ENCODE measurements at regions not wholly inside any gene's neighbourhood (a gene's known extent, or its start where the extent isn't known, plus 50 kb on each side); places are given as distances from the start of the nearest gene placed in this dataset.
"Not testable (repeated sequence)": the region's sequence is repeated elsewhere in the genome, so short reads cannot be mapped to it uniquely, and the experiment has no call there.

DNA sequence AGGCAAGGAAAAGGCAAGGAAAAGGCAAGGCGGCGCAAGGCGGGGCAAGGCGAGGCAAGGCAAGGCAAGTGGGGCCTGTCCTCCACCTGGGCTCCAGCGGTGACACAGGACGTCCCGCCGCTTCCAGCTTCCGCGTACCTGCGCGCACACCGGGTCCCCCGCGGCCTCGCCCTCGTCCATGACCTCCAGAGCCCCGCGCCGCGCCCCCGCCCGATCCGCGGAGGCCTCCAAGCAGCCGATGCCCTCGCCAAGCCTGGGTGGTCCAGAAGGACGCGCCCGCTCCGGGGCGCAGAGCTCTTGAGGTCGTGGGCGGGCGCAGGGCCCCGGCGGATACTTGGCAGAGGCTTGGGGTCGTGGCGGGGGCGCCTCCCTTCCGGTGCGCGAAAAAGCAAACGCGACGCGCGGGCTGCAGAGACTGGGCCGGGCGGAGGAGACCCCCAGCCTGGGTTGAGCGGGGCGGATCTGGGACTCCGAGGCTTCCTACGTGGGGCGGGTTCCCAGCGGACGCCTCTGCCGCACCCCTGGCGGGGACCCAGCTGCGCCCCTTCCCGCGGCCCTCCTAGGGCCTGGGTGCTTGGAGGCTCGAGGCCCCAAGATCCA is 60.8 kb upstream of the EIF5 start:
- no peaks in the 10 kb centered on the region for H3K36me3 ChIP-seq (ENCODE audit: control insufficient read depth, insufficient read depth, low read length)
- no peak overlapping the region for H3K9ac ChIP-seq (ENCODE audit: low read depth, low read length)
- H3K9me3 ChIP-seq (ENCODE audit: control insufficient read depth, insufficient read depth, low read length): 0 out of 2 replicates have a peak, but pooled peaks cover 4% of the 10 kb centered on the region
- no peak overlapping the region; the same call in 1 of the 2 replicates for H3K4me3 ChIP-seq (ENCODE audit: low read depth, low read length)
- H3K4me1 ChIP-seq (ENCODE audit: control insufficient read depth, insufficient read depth, low read length): no peaks in the 10 kb centered on the region
- H3K27me3 ChIP-seq (ENCODE audit: control insufficient read depth, insufficient read depth, low read length): peaks cover 36% of the 10 kb centered on the region
- H3K27ac ChIP-seq (ENCODE audit: low read depth, low read length): no peak overlapping the region

DNA sequence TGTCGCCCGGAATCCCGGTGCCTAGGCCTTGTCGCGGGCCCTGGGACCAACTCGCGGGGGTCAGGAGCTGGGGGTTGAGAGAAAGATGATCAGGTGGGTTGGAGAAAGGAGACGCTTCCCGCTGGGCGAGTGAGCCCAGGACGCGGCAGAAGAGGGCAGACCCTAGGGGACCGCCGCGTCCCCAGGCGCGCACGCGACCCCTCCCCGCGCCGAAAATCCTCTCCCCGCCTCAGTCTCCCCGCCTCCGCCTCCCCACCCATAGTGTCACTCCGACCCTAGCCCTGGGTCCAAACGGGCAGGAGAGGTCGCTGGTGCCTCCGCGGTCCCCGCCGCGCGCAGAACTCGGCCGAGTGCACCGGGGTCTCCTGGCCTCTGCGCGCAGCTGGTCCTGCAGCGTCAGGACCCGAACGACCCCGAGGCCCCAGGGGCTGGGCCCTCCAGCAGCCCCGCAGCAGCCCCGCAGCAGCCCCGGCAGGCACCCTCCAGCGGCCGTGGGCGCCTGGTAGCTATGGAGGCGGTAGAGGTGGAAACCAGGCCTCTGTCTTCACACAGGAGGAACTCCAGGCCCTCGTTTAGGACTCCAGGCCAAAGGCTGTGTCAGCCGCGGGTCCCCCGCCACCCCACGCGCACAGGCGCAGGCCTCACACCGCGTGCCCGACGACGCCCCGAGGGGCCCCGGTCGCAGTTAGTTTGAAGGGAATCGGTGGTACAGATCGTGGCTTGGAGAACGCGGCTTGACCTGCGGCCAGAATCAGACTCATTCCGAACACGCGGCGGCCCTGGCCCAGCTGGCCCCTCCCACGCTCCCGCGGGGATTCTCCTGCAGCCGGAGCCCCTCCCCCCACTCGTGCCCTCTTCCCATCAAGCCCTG is 60.1 kb upstream of the EIF5 start:
- H3K27me3 ChIP-seq (ENCODE audit: control insufficient read depth, insufficient read depth, low read length): peaks cover 42% of the 10 kb centered on the region

DNA sequence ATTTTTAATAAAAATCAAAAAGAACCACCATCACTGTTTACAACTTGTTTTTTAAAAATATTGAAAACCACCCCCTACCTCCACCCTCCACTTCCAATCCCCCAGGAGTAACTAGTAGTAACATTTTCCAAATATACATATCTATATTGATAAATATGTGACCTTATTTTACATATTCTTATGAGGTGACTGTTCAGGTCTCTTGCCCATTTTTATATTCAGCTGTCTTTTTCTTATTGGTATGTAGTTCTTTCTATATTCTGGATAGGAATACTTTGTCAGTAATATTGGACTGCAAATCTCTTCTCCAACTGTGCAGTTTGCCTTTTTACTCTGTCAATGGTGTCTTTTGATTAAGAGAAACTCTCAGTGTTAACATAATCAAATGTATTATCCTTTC is 59.0 kb upstream of the EIF5 start:
- H3K9ac ChIP-seq (ENCODE audit: low read depth, low read length): no peak overlapping the region
- no peaks in the 10 kb centered on the region for H3K4me1 ChIP-seq (ENCODE audit: control insufficient read depth, insufficient read depth, low read length)
- 0 out of 2 replicates have a peak, but pooled peaks cover 4% of the 10 kb centered on the region for H3K9me3 ChIP-seq (ENCODE audit: control insufficient read depth, insufficient read depth, low read length)
- H3K27ac ChIP-seq (ENCODE audit: low read depth, low read length): no peak overlapping the region
- no peaks in the 10 kb centered on the region for H3K36me3 ChIP-seq (ENCODE audit: control insufficient read depth, insufficient read depth, low read length)
- H3K27me3 ChIP-seq (ENCODE audit: control insufficient read depth, insufficient read depth, low read length): peaks cover 52% of the 10 kb centered on the region
- H3K4me3 ChIP-seq (ENCODE audit: low read depth, low read length): no peak overlapping the region

More for the DNA sequence above, 60.1 kb upstream of the EIF5 start:
- H3K4me1 ChIP-seq (ENCODE audit: control insufficient read depth, insufficient read depth, low read length): no peaks in the 10 kb centered on the region
- H3K9me3 ChIP-seq (ENCODE audit: control insufficient read depth, insufficient read depth, low read length): 0 out of 2 replicates have a peak, but pooled peaks cover 4% of the 10 kb centered on the region
- no peak overlapping the region for H3K27ac ChIP-seq (ENCODE audit: low read depth, low read length)
- no peaks in the 10 kb centered on the region for H3K36me3 ChIP-seq (ENCODE audit: control insufficient read depth, insufficient read depth, low read length)
- H3K4me3 ChIP-seq (ENCODE audit: low read depth, low read length): no peak overlapping the region; the same call in 1 of the 2 replicates
- H3K9ac ChIP-seq (ENCODE audit: low read depth, low read length): no peak overlapping the region

DNA sequence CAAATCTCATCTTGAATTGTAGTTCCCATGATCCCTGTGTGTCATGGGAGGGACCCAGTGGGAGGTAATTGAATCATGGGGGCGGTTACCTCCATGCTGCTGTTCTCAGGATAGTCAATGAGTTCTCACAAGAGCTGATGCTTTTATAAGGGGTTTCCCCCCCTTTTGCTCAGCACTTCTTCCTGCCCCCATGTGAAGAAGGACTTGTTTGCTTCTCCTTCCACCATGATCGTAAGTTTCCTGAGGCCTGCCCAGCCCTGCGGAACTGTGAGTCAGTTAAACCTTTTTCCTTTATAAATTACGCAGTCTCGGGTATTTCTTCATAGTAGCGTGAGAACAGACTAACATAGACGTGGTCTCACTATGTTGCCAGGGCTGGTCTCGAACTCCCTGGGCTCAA is 56.1 kb upstream of the EIF5 start:
- H3K27me3 ChIP-seq (ENCODE audit: control insufficient read depth, insufficient read depth, low read length): peaks cover 49% of the 10 kb centered on the region
- no peak overlapping the region for H3K4me3 ChIP-seq (ENCODE audit: low read depth, low read length)
- H3K36me3 ChIP-seq (ENCODE audit: control insufficient read depth, insufficient read depth, low read length): no peaks in the 10 kb centered on the region
- peaks cover 8% of the 10 kb centered on the region for H3K4me1 ChIP-seq (ENCODE audit: control insufficient read depth, insufficient read depth, low read length)
- no peak overlapping the region for H3K9ac ChIP-seq (ENCODE audit: low read depth, low read length)
- 0 out of 2 replicates have a peak, but pooled peaks cover 4% of the 10 kb centered on the region for H3K9me3 ChIP-seq (ENCODE audit: control insufficient read depth, insufficient read depth, low read length)
- H3K27ac ChIP-seq (ENCODE audit: low read depth, low read length): no peak overlapping the region

DNA sequence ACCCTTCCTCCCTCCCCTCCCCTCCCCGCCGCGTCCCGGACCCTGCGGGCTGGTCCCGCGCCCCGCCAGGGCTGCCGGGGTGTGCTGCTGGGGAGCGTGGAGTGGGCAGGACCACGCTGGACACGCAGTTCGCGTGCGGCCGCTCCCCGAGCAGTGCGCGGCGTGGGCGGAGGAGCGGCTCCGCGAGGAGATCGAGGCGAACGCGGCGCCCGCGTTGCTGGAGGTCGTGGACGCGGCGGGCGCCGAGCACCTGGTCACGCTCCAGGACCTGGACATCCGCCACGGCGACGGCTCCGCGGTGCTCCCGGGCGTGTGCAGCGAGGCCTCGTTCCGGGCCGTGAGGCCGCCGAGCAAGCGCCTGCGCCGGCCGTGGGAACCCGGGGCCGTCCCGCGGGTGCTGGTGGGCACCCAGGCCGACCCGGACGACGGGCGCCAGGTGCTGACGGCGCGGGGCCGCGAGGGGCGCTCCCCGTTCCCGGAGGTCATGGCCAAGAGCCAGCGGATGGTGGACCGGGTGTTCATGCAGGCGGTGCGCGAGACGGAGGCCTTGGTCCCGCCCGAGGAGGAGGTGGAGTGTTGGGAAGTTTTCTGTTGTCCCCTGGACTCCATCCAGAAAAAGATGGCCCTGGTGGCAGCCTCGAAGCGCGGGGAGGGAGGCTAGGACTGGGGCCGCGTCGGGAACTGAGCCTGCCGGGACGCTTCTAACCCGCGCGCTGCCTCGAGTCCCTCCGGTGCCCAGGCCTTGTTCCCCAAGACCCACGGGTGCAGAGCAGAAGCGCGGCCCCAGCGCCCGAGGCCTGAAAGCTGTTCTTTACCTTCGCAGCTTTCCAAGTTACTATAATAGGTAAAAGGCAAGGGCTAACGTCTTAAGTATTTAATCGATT is 54.7 kb upstream of the EIF5 start:
- H3K36me3 ChIP-seq (ENCODE audit: control insufficient read depth, insufficient read depth, low read length): no peaks in the 10 kb centered on the region
- no peak overlapping the region for H3K27ac ChIP-seq (ENCODE audit: low read depth, low read length)
- H3K4me3 ChIP-seq (ENCODE audit: low read depth, low read length): peak overlapping the region; percentile 54
- H3K27me3 ChIP-seq (ENCODE audit: control insufficient read depth, insufficient read depth, low read length): peaks cover 34% of the 10 kb centered on the region
- H3K9me3 ChIP-seq (ENCODE audit: control insufficient read depth, insufficient read depth, low read length): 0 out of 2 replicates have a peak, but pooled peaks cover 4% of the 10 kb centered on the region
- peaks cover 18% of the 10 kb centered on the region for H3K4me1 ChIP-seq (ENCODE audit: control insufficient read depth, insufficient read depth, low read length)
- H3K9ac ChIP-seq (ENCODE audit: low read depth, low read length): no peak overlapping the region

DNA sequence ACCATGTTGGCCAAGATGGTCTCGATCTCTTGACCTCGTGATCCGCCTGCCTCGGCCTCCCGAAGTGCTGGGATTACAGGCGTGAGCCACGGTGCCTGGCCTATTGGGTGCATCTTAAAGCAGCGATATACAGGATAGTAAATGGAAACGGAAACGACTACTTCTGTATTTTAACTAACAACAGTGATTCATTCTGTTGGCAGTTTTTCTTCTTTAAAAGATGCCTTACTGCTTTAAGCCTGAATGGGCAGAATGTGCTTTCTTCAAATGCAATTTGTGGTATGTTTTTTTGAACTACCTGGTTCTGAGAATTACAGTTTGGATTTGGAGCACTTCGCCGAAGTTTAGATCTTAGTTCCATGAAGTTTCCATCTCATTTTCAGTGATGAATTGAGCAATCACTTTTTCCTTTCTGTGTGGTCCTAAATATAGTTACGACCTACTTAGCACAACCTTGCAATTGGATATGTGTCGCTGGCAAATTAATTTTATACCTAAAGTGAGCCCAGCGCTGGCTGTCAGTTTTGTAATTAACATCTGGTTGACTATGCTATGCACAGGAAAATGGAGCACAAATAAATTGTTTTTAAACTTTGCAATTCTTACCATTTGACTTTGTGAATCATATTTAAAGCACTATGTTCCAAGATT is 53.6 kb upstream of the EIF5 start:
- no peaks in the 10 kb centered on the region for H3K9me3 ChIP-seq (ENCODE audit: control insufficient read depth, insufficient read depth, low read length)
- peaks cover 25% of the 10 kb centered on the region for H3K27me3 ChIP-seq (ENCODE audit: control insufficient read depth, insufficient read depth, low read length)
- no peak overlapping the region for H3K27ac ChIP-seq (ENCODE audit: low read depth, low read length)
- no peaks in the 10 kb centered on the region for H3K36me3 ChIP-seq (ENCODE audit: control insufficient read depth, insufficient read depth, low read length)
- H3K4me1 ChIP-seq (ENCODE audit: control insufficient read depth, insufficient read depth, low read length): peaks cover 28% of the 10 kb centered on the region
- no peak overlapping the region for H3K4me3 ChIP-seq (ENCODE audit: low read depth, low read length)
- no peak overlapping the region for H3K9ac ChIP-seq (ENCODE audit: low read depth, low read length)

DNA sequence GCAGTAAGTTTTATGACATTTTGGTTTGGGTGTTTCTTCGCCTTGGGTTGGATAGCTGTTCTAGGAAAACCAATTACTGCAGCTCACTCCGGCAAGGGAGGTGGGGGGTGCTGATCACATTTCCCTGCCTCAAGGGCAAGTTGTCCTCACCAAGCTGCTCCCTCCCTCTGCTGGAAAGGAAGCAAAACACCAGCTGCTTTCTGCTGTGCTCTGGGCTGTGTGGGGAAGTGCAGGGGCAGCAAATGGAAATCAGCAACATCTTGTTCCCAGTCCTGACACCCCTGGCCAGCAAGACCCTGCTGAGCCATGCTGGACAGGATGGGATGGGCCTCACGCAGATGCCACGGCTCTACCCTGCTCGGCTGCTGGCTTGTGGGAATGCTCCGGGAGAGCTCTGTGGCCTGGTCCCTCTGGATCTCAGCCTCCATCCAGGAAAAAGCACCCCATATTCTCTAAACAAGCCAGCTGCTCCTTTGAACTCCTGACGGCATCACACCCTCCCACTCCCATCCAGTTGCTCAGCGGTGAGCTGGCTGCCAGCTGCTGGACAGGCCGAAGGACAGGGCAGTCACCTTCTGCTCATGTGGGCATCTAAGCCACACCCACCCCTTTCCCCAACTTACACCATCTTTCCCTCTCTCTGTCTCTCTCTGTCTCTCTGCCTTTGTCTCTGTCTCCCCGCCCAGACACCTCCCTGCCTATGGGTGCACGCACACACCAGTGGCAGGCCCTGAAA is 52.4 kb upstream of the EIF5 start:
- no peak overlapping the region for H3K9ac ChIP-seq (ENCODE audit: low read depth, low read length)
- H3K36me3 ChIP-seq (ENCODE audit: control insufficient read depth, insufficient read depth, low read length): no peaks in the 10 kb centered on the region
- H3K9me3 ChIP-seq (ENCODE audit: control insufficient read depth, insufficient read depth, low read length): no peaks in the 10 kb centered on the region
- H3K27ac ChIP-seq (ENCODE audit: low read depth, low read length): no peak overlapping the region
- peaks cover 23% of the 10 kb centered on the region for H3K27me3 ChIP-seq (ENCODE audit: control insufficient read depth, insufficient read depth, low read length)
- peaks cover 28% of the 10 kb centered on the region for H3K4me1 ChIP-seq (ENCODE audit: control insufficient read depth, insufficient read depth, low read length)
- no peak overlapping the region for H3K4me3 ChIP-seq (ENCODE audit: low read depth, low read length)

DNA sequence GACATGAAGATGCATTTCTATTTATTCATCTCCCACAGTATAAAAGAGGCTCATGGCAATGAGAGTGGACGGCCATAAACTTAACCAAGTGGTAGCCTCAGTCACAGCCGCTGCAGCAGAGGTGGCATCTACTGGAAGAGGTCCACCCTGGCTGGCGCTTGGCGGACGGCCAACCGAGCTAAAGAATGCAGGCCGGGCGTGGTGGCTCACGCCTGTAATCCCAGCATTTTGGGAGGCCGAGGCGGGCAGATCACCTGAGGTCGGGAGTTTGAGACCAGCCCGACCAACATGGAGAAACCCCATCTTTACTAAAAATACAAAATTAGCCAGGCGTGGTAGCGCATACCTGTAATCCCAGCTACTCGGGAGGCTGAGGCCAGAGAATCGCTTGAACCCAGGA is 51.7 kb upstream of the EIF5 start:
- not testable (repeated sequence) for H3K9me3 ChIP-seq (ENCODE audit: control insufficient read depth, insufficient read depth, low read length); H3K36me3 ChIP-seq (ENCODE audit: control insufficient read depth, insufficient read depth, low read length); H3K4me3 ChIP-seq (ENCODE audit: low read depth, low read length); H3K27ac ChIP-seq (ENCODE audit: low read depth, low read length); H3K9ac ChIP-seq (ENCODE audit: low read depth, low read length)
- Histone ChIP-seq H3K27me3 (ENCODE audit: control insufficient read depth, insufficient read depth, low read length) (peaks cover 23% of the 10 kb centered on the region), H3K4me1 (ENCODE audit: control insufficient read depth, insufficient read depth, low read length) (peaks cover 28% of the 10 kb centered on the region)

DNA sequence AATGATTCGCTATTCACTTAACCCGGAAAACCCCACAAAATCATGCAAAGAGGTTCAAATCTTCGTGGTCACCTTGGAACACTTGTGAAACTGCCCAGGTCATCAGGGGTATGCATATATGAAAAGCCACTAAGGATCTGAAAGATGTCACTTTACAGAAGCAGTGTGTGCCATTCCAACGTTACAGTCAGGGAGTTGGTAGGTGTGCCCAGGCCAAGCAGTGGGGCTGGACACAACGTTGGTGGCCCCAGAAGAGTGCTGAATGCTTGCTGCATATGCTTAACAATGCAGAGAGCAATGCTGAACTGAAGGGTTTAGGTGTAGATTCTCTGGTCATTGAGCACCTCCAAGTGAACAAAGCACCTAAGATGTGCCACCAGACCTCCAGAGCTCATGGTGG is 51.1 kb upstream of the EIF5 start:
- Histone ChIP-seq H3K36me3 (ENCODE audit: control insufficient read depth, insufficient read depth, low read length) (no peaks in the 10 kb centered on the region), H3K9me3 (ENCODE audit: control insufficient read depth, insufficient read depth, low read length) (no peaks in the 10 kb centered on the region), H3K27me3 (ENCODE audit: control insufficient read depth, insufficient read depth, low read length) (peaks cover 19% of the 10 kb centered on the region), H3K9ac (ENCODE audit: low read depth, low read length) (no peak overlapping the region), H3K27ac (ENCODE audit: low read depth, low read length) (no peak overlapping the region), H3K4me1 (ENCODE audit: control insufficient read depth, insufficient read depth, low read length) (peaks cover 28% of the 10 kb centered on the region), H3K4me3 (ENCODE audit: low read depth, low read length) (no peak overlapping the region)

DNA sequence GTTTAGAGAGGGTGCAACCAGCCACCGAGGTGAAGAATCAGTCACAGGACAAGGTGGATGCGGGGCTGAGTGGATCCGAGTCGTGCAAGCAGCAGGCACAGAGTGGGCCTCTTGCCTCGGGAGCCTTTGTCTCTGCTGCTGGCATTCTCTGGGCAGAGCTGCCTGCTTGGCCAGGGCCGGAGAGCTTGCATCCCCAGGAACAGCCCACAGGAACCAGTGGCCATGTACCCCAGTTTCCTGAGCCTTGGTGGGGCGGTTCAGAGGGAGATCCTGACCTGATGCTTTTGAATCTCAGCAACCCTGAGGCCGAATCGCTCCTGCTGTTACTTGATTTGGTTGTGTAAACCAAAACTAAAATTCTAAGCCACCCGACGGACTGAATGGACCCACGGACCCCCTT is 50.1 kb upstream of the EIF5 start:
- Histone ChIP-seq H3K36me3 (ENCODE audit: control insufficient read depth, insufficient read depth, low read length) (no peaks in the 10 kb centered on the region), H3K27me3 (ENCODE audit: control insufficient read depth, insufficient read depth, low read length) (peaks cover 10% of the 10 kb centered on the region), H3K4me1 (ENCODE audit: control insufficient read depth, insufficient read depth, low read length) (peaks cover 28% of the 10 kb centered on the region), H3K27ac (ENCODE audit: low read depth, low read length) (peak overlapping the region; percentile 77), H3K9me3 (ENCODE audit: control insufficient read depth, insufficient read depth, low read length) (no peaks in the 10 kb centered on the region), H3K9ac (ENCODE audit: low read depth, low read length) (no peak overlapping the region; the same call in 1 of the 2 replicates), H3K4me3 (ENCODE audit: low read depth, low read length) (0 out of 2 replicates have a peak overlapping the region, but pooled peaks have one; percentile 12)

Measured in HUES48 (cell line).